ENCODE measurements at regions not wholly inside any gene's neighbourhood (a gene's known extent, or its start where the extent isn't known, plus 50 kb on each side); places are given as distances from the start of the nearest gene placed in this dataset.

- no peak for DNase-seq
- Mint-ChIP-seq H3K36me3 (ENCODE audit: insufficient read depth in 2 of 2) (no peaks in the 10 kb centered on the region), H3K4me3 (no peak overlapping the region), H3K4me1 (ENCODE audit: low read depth) (peaks cover 6% of the 10 kb centered on the region), H3K27ac (no peak overlapping the region), H3K9me3 (peaks cover 5 to 6% of the 10 kb centered on the region in 2 donors), H3K27me3 (ENCODE audit: low read depth) (peaks cover 4% of the 10 kb centered on the region)
- ATAC-seq (replicated peaks in 1 of 2), result no peak
Measured at GRCh38 chr20:59428006-59428405, 127.6 kb downstream of the EDN3 start.

GRCh38 chr20:59428441-59429205 lies 128.2 kb downstream of the EDN3 start:
- peak overlapping the region; percentile 40 for H3K27ac Mint-ChIP-seq
- peaks cover 6% of the 10 kb centered on the region for H3K4me1 Mint-ChIP-seq (ENCODE audit: low read depth)
- peaks cover 5 to 6% of the 10 kb centered on the region in 2 donors for H3K9me3 Mint-ChIP-seq
- H3K27me3 Mint-ChIP-seq (ENCODE audit: low read depth), result peaks cover 10% of the 10 kb centered on the region
- DNase-seq (no peak), ATAC-seq (replicated peaks in 1 of 2) (no peak)
- no peaks in the 10 kb centered on the region for H3K36me3 Mint-ChIP-seq (ENCODE audit: insufficient read depth in 2 of 2)
- peak overlapping the region; percentile 34 to 53 for H3K4me3 Mint-ChIP-seq

- peaks cover 6% of the 10 kb centered on the region for H3K4me1 Mint-ChIP-seq (ENCODE audit: low read depth)
- ATAC-seq (replicated peaks in 1 of 2) (no peak), DNase-seq (no peak)
- H3K27ac Mint-ChIP-seq, result peak overlapping the region; percentile 40
- H3K27me3 Mint-ChIP-seq (ENCODE audit: low read depth), result peaks cover 11% of the 10 kb centered on the region
- H3K4me3 Mint-ChIP-seq, result peak overlapping the region; percentile 34 to 53
- no peaks in the 10 kb centered on the region for H3K36me3 Mint-ChIP-seq (ENCODE audit: insufficient read depth in 2 of 2)
- peaks cover 5 to 6% of the 10 kb centered on the region in 2 donors for H3K9me3 Mint-ChIP-seq
Measured at GRCh38 chr20:59429396-59429795, 129.0 kb downstream of the EDN3 start.

- H3K27ac Mint-ChIP-seq, result no peak overlapping the region
- no peak overlapping the region for H3K4me3 Mint-ChIP-seq
- peaks cover 6% of the 10 kb centered on the region for H3K4me1 Mint-ChIP-seq (ENCODE audit: low read depth)
- peaks cover 11% of the 10 kb centered on the region for H3K27me3 Mint-ChIP-seq (ENCODE audit: low read depth)
- DNase-seq (no peak), ATAC-seq (replicated peaks in 1 of 2) (no peak)
- peaks cover 5 to 6% of the 10 kb centered on the region in 2 donors for H3K9me3 Mint-ChIP-seq
- no peaks in the 10 kb centered on the region for H3K36me3 Mint-ChIP-seq (ENCODE audit: insufficient read depth in 2 of 2)
Measured at GRCh38 chr20:59431014-59431413, 130.6 kb downstream of the EDN3 start.

- H3K27me3 Mint-ChIP-seq (ENCODE audit: low read depth), result peaks cover 11% of the 10 kb centered on the region
- no peaks in the 10 kb centered on the region for H3K36me3 Mint-ChIP-seq (ENCODE audit: insufficient read depth in 2 of 2)
- H3K4me3 Mint-ChIP-seq, result no peak overlapping the region
- ATAC-seq (replicated peaks in 1 of 2) (no peak), DNase-seq (no peak)
- no peaks in the 10 kb centered on the region for H3K9me3 Mint-ChIP-seq
- H3K27ac Mint-ChIP-seq, result no peak overlapping the region
- no peaks in the 10 kb centered on the region for H3K4me1 Mint-ChIP-seq (ENCODE audit: low read depth)
Measured at GRCh38 chr20:59434960-59435359, 134.5 kb downstream of the EDN3 start.

- DNase-seq (no peak), ATAC-seq (replicated peaks in 1 of 2) (no peak)
- no peak overlapping the region for H3K27ac Mint-ChIP-seq
- no peaks in the 10 kb centered on the region for H3K9me3 Mint-ChIP-seq
- H3K36me3 Mint-ChIP-seq (ENCODE audit: insufficient read depth in 2 of 2), result no peaks in the 10 kb centered on the region
- no peaks in the 10 kb centered on the region for H3K4me1 Mint-ChIP-seq (ENCODE audit: low read depth)
- no peak overlapping the region for H3K4me3 Mint-ChIP-seq
- peaks cover 11% of the 10 kb centered on the region for H3K27me3 Mint-ChIP-seq (ENCODE audit: low read depth)
Measured at GRCh38 chr20:59435518-59435917, 135.1 kb downstream of the EDN3 start.

- H3K36me3 Mint-ChIP-seq (ENCODE audit: insufficient read depth in 2 of 2), result no peaks in the 10 kb centered on the region
- H3K4me3 Mint-ChIP-seq, result no peak overlapping the region
- no peak for ATAC-seq (replicated peaks in 1 of 2)
- H3K4me1 Mint-ChIP-seq (ENCODE audit: low read depth), result no peaks in the 10 kb centered on the region
- no peak overlapping the region for H3K27ac Mint-ChIP-seq
- no peak for DNase-seq
- no peaks in the 10 kb centered on the region for H3K9me3 Mint-ChIP-seq
- peaks cover 15% of the 10 kb centered on the region for H3K27me3 Mint-ChIP-seq (ENCODE audit: low read depth)
Measured at GRCh38 chr20:59437601-59438031, 137.2 kb downstream of the EDN3 start.

GRCh38 chr20:59438201-59438600 lies 137.8 kb downstream of the EDN3 start:
- Mint-ChIP-seq H3K4me3 (no peak overlapping the region), H3K4me1 (ENCODE audit: low read depth) (no peaks in the 10 kb centered on the region), H3K9me3 (no peaks in the 10 kb centered on the region), H3K27ac (no peak overlapping the region), H3K27me3 (ENCODE audit: low read depth) (peaks cover 15% of the 10 kb centered on the region), H3K36me3 (ENCODE audit: insufficient read depth in 2 of 2) (no peaks in the 10 kb centered on the region)
- no peak for DNase-seq
- no peak for ATAC-seq (replicated peaks in 1 of 2)

- H3K4me3 Mint-ChIP-seq, result no peak overlapping the region
- peaks cover 19% of the 10 kb centered on the region for H3K27me3 Mint-ChIP-seq (ENCODE audit: low read depth)
- DNase-seq (no peak), ATAC-seq (replicated peaks in 1 of 2) (no peak)
- no peak overlapping the region for H3K27ac Mint-ChIP-seq
- H3K36me3 Mint-ChIP-seq (ENCODE audit: insufficient read depth in 2 of 2), result no peaks in the 10 kb centered on the region
- no peaks in the 10 kb centered on the region for H3K9me3 Mint-ChIP-seq
- no peaks in the 10 kb centered on the region for H3K4me1 Mint-ChIP-seq (ENCODE audit: low read depth)
Measured at GRCh38 chr20:59439243-59439642, 138.8 kb downstream of the EDN3 start.

GRCh38 chr20:59441306-59441705 lies 140.9 kb downstream of the EDN3 start:
- no peak overlapping the region for H3K4me3 Mint-ChIP-seq
- no peaks in the 10 kb centered on the region for H3K9me3 Mint-ChIP-seq
- no peak overlapping the region for H3K27ac Mint-ChIP-seq
- no peaks in the 10 kb centered on the region for H3K4me1 Mint-ChIP-seq (ENCODE audit: low read depth)
- ATAC-seq (replicated peaks in 1 of 2), result no peak
- no peak for DNase-seq
- no peaks in the 10 kb centered on the region for H3K36me3 Mint-ChIP-seq (ENCODE audit: insufficient read depth in 2 of 2)
- H3K27me3 Mint-ChIP-seq (ENCODE audit: low read depth), result peaks cover 38% of the 10 kb centered on the region

- H3K27me3 Mint-ChIP-seq (ENCODE audit: low read depth), result peaks cover 46% of the 10 kb centered on the region
- H3K4me1 Mint-ChIP-seq (ENCODE audit: low read depth), result no peaks in the 10 kb centered on the region
- H3K4me3 Mint-ChIP-seq, result no peak overlapping the region
- no peaks in the 10 kb centered on the region for H3K36me3 Mint-ChIP-seq (ENCODE audit: insufficient read depth in 2 of 2)
- ATAC-seq (replicated peaks in 1 of 2) (no peak), DNase-seq (no peak)
- no peak overlapping the region for H3K27ac Mint-ChIP-seq
- no peaks in the 10 kb centered on the region for H3K9me3 Mint-ChIP-seq
Measured at GRCh38 chr20:59441860-59442810, 141.7 kb downstream of the EDN3 start.

GRCh38 chr20:59443550-59443949 lies 143.1 kb downstream of the EDN3 start:
- ATAC-seq (replicated peaks in 1 of 2), result no peak
- H3K27me3 Mint-ChIP-seq (ENCODE audit: low read depth), result peaks cover 59% of the 10 kb centered on the region
- H3K4me1 Mint-ChIP-seq (ENCODE audit: low read depth), result no peaks in the 10 kb centered on the region
- H3K36me3 Mint-ChIP-seq (ENCODE audit: insufficient read depth in 2 of 2), result no peaks in the 10 kb centered on the region
- no peaks in the 10 kb centered on the region for H3K9me3 Mint-ChIP-seq
- DNase-seq, result no peak
- H3K27ac Mint-ChIP-seq, result no peak overlapping the region
- H3K4me3 Mint-ChIP-seq, result no peak overlapping the region

GRCh38 chr20:59446376-59446775 lies 146.0 kb downstream of the EDN3 start:
- H3K4me3 Mint-ChIP-seq, result no peak overlapping the region
- H3K36me3 Mint-ChIP-seq (ENCODE audit: insufficient read depth in 2 of 2), result no peaks in the 10 kb centered on the region
- H3K4me1 Mint-ChIP-seq (ENCODE audit: low read depth), result no peaks in the 10 kb centered on the region
- DNase-seq (no peak), ATAC-seq (replicated peaks in 1 of 2) (no peak)
- H3K27ac Mint-ChIP-seq, result no peak overlapping the region
- H3K27me3 Mint-ChIP-seq (ENCODE audit: low read depth), result peaks cover 80% of the 10 kb centered on the region
- no peaks in the 10 kb centered on the region for H3K9me3 Mint-ChIP-seq
